IMR-90 (cell line): ENCODE measurements at regions not wholly inside any gene's neighbourhood (a gene's known extent, or its start where the extent isn't known, plus 50 kb on each side); places are given as distances from the start of the nearest gene placed in this dataset.

Experiments
- BHLHE40 ChIP-seq: fragments of 150-350 bp; IDR thresholded peaks from 2 replicates; pipeline ENCODE4 v1.6.1; 2016; ENCODE audit warnings: mild to moderate bottlenecking, low read depth, low read length
- CHD1 ChIP-seq: IDR thresholded peaks from 2 replicates; pipeline ENCODE4 v1.6.1; 2012; ENCODE audit warnings: low read depth, low read length, improper control_type of control experiment
- FOS ChIP-seq: fragments of 150-350 bp; IDR thresholded peaks from 2 replicates; pipeline ENCODE4 v1.6.1; 2016; ENCODE audit warnings: low read depth, low read length
- MXI1 ChIP-seq: IDR thresholded peaks from 2 replicates; pipeline ENCODE4 v1.6.1; 2012; ENCODE audit warnings: low read depth, mild to moderate bottlenecking, low read length, moderate library complexity, borderline replicate concordance
- NFE2L2 ChIP-seq: fragments of 150-350 bp; IDR thresholded peaks from 2 replicates; pipeline ENCODE4 v1.6.1; 2016; ENCODE audit warnings: low read depth, mild to moderate bottlenecking, low read length
- POLR2A ChIP-seq: IDR thresholded peaks from 2 replicates; pipeline ENCODE4 v1.6.1; 2012; ENCODE audit warnings: mild to moderate bottlenecking, low read depth, low read length
- TF ChIP-seq, protein P1 (sequence below): conservative IDR thresholded peaks from 2 replicates; pipeline ENCODE4 v1.5.1; 2012; ENCODE audit warnings: mild to moderate bottlenecking, low read depth, low read length, improper control_type of control experiment
- TF ChIP-seq, protein P2 (sequence below): fragments of 150-350 bp; IDR thresholded peaks from 2 replicates; pipeline ENCODE4 v1.6.1; 2017; ENCODE audit warnings: mild to moderate bottlenecking, antibody characterized with exemption, low read length, low read depth
- TF ChIP-seq, protein P3 (sequence below): fragments of 150-350 bp; IDR thresholded peaks from 2 replicates; pipeline ENCODE4 v1.6.1; 2016; ENCODE audit warnings: low read depth, mild to moderate bottlenecking, low read length, moderate library complexity, borderline replicate concordance

DNA sequence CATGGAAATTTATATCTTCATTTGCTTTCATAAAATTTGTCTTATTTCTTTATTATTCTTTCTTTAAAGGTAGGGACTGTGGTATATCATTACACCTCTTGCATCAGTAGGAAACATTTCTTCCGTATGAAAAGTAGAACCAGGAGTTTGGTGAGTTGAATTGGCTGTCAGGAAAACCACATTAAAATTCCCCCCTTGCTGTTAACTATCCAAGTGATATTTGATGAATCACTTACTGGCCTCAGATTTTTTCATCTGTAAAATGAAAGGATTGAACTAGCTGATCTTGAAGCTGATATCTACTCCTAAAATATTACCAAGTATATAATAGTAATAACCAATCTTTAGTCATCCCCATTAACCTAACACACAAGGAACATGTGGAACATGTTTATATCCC lies 460.9 kb downstream of the GJA1 start:
- TF ChIP-seq, protein P1, sequence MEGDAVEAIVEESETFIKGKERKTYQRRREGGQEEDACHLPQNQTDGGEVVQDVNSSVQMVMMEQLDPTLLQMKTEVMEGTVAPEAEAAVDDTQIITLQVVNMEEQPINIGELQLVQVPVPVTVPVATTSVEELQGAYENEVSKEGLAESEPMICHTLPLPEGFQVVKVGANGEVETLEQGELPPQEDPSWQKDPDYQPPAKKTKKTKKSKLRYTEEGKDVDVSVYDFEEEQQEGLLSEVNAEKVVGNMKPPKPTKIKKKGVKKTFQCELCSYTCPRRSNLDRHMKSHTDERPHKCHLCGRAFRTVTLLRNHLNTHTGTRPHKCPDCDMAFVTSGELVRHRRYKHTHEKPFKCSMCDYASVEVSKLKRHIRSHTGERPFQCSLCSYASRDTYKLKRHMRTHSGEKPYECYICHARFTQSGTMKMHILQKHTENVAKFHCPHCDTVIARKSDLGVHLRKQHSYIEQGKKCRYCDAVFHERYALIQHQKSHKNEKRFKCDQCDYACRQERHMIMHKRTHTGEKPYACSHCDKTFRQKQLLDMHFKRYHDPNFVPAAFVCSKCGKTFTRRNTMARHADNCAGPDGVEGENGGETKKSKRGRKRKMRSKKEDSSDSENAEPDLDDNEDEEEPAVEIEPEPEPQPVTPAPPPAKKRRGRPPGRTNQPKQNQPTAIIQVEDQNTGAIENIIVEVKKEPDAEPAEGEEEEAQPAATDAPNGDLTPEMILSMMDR: no peak
- TF ChIP-seq BHLHE40 (no peak), CHD1 (no peak), FOS (no peak), POLR2A (no peak), MXI1 (no peak), NFE2L2 (no peak)
- TF ChIP-seq, protein P2, sequence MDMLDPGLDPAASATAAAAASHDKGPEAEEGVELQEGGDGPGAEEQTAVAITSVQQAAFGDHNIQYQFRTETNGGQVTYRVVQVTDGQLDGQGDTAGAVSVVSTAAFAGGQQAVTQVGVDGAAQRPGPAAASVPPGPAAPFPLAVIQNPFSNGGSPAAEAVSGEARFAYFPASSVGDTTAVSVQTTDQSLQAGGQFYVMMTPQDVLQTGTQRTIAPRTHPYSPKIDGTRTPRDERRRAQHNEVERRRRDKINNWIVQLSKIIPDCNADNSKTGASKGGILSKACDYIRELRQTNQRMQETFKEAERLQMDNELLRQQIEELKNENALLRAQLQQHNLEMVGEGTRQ: no peak
- TF ChIP-seq, protein P3, sequence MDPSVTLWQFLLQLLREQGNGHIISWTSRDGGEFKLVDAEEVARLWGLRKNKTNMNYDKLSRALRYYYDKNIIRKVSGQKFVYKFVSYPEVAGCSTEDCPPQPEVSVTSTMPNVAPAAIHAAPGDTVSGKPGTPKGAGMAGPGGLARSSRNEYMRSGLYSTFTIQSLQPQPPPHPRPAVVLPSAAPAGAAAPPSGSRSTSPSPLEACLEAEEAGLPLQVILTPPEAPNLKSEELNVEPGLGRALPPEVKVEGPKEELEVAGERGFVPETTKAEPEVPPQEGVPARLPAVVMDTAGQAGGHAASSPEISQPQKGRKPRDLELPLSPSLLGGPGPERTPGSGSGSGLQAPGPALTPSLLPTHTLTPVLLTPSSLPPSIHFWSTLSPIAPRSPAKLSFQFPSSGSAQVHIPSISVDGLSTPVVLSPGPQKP: no peak
